ENCODE measurements at regions not wholly inside any gene's neighbourhood (a gene's known extent, or its start where the extent isn't known, plus 50 kb on each side); places are given as distances from the start of the nearest gene placed in this dataset.

GRCh38 chr10:78800006-78800405 is 268.8 kb upstream of the ZMIZ1 start:
- Histone ChIP-seq H3K4me1 (ENCODE audit: insufficient read depth) (no peaks in the 10 kb centered on the region), H3K4me3 (ENCODE audit: low read depth, low read length) (no peak overlapping the region), H3K27ac (ENCODE audit: low read depth) (no peak overlapping the region), H3K36me3 (ENCODE audit: insufficient read depth) (no peaks in the 10 kb centered on the region)
- WGBS = 92% methylated on average over 5 of the region's 5 CpGs
- DNase-seq (ENCODE audit: extremely low spot score) = no peak

GRCh38 chr10:78800535-78801320 is 268.0 kb upstream of the ZMIZ1 start:
- no peak for DNase-seq (ENCODE audit: extremely low spot score)
- H3K4me1 ChIP-seq (ENCODE audit: insufficient read depth) = no peaks in the 10 kb centered on the region
- no peak overlapping the region for H3K4me3 ChIP-seq (ENCODE audit: low read depth, low read length)
- H3K27ac ChIP-seq (ENCODE audit: low read depth) = no peak overlapping the region
- H3K36me3 ChIP-seq (ENCODE audit: insufficient read depth) = no peaks in the 10 kb centered on the region
- WGBS = 91% methylated on average over 10 of the region's 10 CpGs

GRCh38 chr10:78802431-78802830 is 266.3 kb upstream of the ZMIZ1 start:
- Histone ChIP-seq H3K4me1 (ENCODE audit: insufficient read depth) (no peaks in the 10 kb centered on the region), H3K4me3 (ENCODE audit: low read depth, low read length) (no peak overlapping the region), H3K27ac (ENCODE audit: low read depth) (peak overlapping the region; percentile 53), H3K36me3 (ENCODE audit: insufficient read depth) (no peaks in the 10 kb centered on the region)
- WGBS = 32% methylated on average over 4 of the region's 4 CpGs
- DNase-seq (ENCODE audit: extremely low spot score) = peak; percentile 56

GRCh38 chr10:78802866-78803265 is 265.9 kb upstream of the ZMIZ1 start:
- Histone ChIP-seq H3K27ac (ENCODE audit: low read depth) (peak overlapping the region; percentile 53), H3K36me3 (ENCODE audit: insufficient read depth) (no peaks in the 10 kb centered on the region), H3K4me3 (ENCODE audit: low read depth, low read length) (no peak overlapping the region), H3K4me1 (ENCODE audit: insufficient read depth) (no peaks in the 10 kb centered on the region)
- whole genome bisulfite sequencing = 21% methylated on average over 11 of the region's 11 CpGs
- peak; percentile 71 for DNase-seq (ENCODE audit: extremely low spot score)

GRCh38 chr10:78803710-78804109 is 265.1 kb upstream of the ZMIZ1 start:
- 91% methylated on average over 8 of the region's 8 CpGs for WGBS
- Histone ChIP-seq H3K36me3 (ENCODE audit: insufficient read depth) (no peaks in the 10 kb centered on the region), H3K27ac (ENCODE audit: low read depth) (no peak overlapping the region), H3K4me1 (ENCODE audit: insufficient read depth) (no peaks in the 10 kb centered on the region), H3K4me3 (ENCODE audit: low read depth, low read length) (no peak overlapping the region)
- no peak for DNase-seq (ENCODE audit: extremely low spot score)

DNA sequence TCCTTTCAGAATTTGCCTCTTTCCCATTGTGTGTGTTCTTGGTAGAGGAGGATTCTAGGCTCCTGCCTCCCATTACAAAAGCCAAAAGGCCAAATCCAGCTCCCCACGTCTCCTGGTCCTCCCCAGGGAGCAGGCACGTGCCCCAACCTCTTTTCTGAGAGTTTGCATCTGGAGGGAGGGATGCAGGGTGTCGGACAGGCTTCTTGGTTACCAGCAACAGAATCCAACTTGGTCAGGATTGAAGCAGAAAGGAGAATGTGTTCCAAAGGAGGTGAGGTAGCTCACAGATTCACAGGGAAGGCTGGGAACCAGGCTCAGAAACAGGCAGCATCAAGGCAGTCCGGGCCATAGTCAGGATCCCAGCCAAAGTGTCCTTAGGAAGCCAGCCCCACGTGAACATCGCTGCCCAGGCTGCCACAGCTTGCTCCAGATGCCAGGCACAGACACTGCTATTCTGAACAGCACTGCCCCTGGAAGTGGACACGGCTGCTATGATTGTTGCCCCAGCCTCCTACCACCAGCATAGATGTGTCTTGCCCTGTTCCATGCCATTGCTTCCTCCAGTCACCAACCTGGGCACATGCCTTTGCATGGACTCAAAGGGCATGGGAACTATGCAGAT is 264.2 kb upstream of the ZMIZ1 start:
- peak overlapping the region; percentile 2 for H3K27ac ChIP-seq (ENCODE audit: low read depth)
- no peaks in the 10 kb centered on the region for H3K4me1 ChIP-seq (ENCODE audit: insufficient read depth)
- no peak overlapping the region for H3K4me3 ChIP-seq (ENCODE audit: low read depth, low read length)
- 45% methylated on average over 7 of the region's 7 CpGs for WGBS
- H3K36me3 ChIP-seq (ENCODE audit: insufficient read depth) = no peaks in the 10 kb centered on the region
- DNase-seq (ENCODE audit: extremely low spot score) = no peak

DNA sequence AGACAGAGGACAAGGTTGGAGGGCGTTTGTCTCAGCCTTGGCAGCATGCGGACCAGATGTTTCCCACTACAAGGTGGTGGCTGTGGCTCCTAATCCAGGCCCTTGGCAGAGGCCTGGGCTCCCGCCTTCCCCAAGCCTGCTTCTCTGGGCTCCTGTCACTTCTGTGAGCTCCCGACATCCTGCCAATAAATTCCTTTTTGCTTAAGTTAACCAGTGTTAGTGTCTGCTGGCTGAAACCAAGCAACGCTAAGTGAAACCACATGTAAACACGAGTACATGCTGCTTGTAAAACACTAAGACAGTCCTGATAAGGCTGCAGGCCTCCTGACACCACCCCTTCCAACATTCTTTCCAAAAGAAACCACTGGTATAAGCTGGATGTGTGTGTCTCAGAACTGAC is 263.6 kb upstream of the ZMIZ1 start:
- no peak overlapping the region for H3K4me3 ChIP-seq (ENCODE audit: low read depth, low read length)
- H3K36me3 ChIP-seq (ENCODE audit: insufficient read depth) = no peaks in the 10 kb centered on the region
- DNase-seq (ENCODE audit: extremely low spot score) = peak; percentile 96
- H3K4me1 ChIP-seq (ENCODE audit: insufficient read depth) = no peaks in the 10 kb centered on the region
- peak overlapping the region; percentile 2 for H3K27ac ChIP-seq (ENCODE audit: low read depth)
- 16% methylated on average over 6 of the region's 6 CpGs for whole genome bisulfite sequencing

DNA sequence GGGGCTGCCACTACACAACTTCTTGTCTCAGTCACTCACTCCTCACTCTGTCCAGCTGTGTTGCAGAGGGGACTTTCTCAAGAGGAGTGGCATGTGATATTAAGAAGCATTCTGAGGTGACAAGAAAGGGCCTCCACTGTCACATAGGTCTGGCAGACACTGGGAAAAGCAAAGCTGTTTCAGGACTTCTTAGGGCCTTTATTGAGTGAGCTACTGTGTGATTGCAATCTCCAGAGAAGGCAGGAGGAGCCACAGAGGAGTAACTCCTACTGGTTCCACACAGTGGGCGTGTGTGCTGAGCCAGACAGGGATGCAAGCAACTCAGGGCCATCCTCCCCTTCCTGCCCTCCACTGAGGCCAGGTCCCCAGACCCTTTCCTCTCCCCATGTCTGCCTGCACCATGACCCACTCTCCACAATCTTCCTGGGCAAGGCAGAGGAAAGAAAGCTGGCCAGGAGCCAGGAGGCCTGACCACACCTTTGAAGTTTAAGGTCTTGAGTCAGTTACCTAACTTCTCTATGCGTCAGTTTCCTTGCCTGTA is 262.0 kb upstream of the ZMIZ1 start:
- no peak for DNase-seq (ENCODE audit: extremely low spot score)
- WGBS = 88% methylated on average over 2 of the region's 2 CpGs
- no peaks in the 10 kb centered on the region for H3K36me3 ChIP-seq (ENCODE audit: insufficient read depth)
- H3K4me1 ChIP-seq (ENCODE audit: insufficient read depth) = no peaks in the 10 kb centered on the region
- H3K27ac ChIP-seq (ENCODE audit: low read depth) = no peak overlapping the region
- no peak overlapping the region for H3K4me3 ChIP-seq (ENCODE audit: low read depth, low read length)

- no peak overlapping the region for H3K27ac ChIP-seq (ENCODE audit: low read depth)
- WGBS = 76% methylated on average over 12 of the region's 12 CpGs
- no peak for DNase-seq (ENCODE audit: extremely low spot score)
- no peak overlapping the region for H3K4me3 ChIP-seq (ENCODE audit: low read depth, low read length)
- H3K4me1 ChIP-seq (ENCODE audit: insufficient read depth) = no peaks in the 10 kb centered on the region
- H3K36me3 ChIP-seq (ENCODE audit: insufficient read depth) = no peaks in the 10 kb centered on the region
These were observed 261.1 kb upstream of the ZMIZ1 start for GRCh38 chr10:78807504-78808203.

- no peaks in the 10 kb centered on the region for H3K36me3 ChIP-seq (ENCODE audit: insufficient read depth)
- H3K4me1 ChIP-seq (ENCODE audit: insufficient read depth) = no peaks in the 10 kb centered on the region
- no peak overlapping the region for H3K4me3 ChIP-seq (ENCODE audit: low read depth, low read length)
- WGBS = 76% methylated on average over 8 of the region's 8 CpGs
- DNase-seq (ENCODE audit: extremely low spot score) = no peak
- H3K27ac ChIP-seq (ENCODE audit: low read depth) = no peak overlapping the region
These were observed 260.5 kb upstream of the ZMIZ1 start for GRCh38 chr10:78808286-78808685.

GRCh38 chr10:78808736-78809367 is 259.9 kb upstream of the ZMIZ1 start:
- Histone ChIP-seq H3K4me3 (ENCODE audit: low read depth, low read length) (no peak overlapping the region), H3K4me1 (ENCODE audit: insufficient read depth) (no peaks in the 10 kb centered on the region), H3K36me3 (ENCODE audit: insufficient read depth) (no peaks in the 10 kb centered on the region), H3K27ac (ENCODE audit: low read depth) (no peak overlapping the region)
- DNase-seq (ENCODE audit: extremely low spot score) = no peak
- 96% methylated on average over 3 of the region's 3 CpGs for WGBS

DNA sequence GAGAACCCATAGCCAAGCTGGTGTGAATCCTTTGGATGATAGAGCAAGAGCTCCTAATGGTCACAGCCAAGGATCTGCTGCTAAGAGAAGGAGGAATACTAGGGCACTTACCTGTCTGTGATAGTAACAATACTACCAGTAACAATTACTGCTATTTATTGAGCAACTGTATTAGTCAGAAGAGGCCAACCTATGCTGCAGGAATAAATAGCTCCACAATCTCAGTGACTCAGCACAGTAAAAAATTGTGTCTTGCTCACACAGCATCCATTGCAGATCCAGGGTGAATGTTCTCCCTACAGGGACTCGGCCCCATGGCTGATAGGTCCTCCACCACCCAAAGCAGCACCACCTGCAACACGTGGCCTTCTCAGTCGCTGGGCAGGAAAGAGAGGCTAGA is 257.6 kb upstream of the ZMIZ1 start:
- H3K4me3 ChIP-seq (ENCODE audit: low read depth, low read length) = no peak overlapping the region
- no peak for DNase-seq (ENCODE audit: extremely low spot score)
- H3K4me1 ChIP-seq (ENCODE audit: insufficient read depth) = no peaks in the 10 kb centered on the region
- no peaks in the 10 kb centered on the region for H3K36me3 ChIP-seq (ENCODE audit: insufficient read depth)
- WGBS = 96% methylated on average over 3 of the region's 3 CpGs
- no peak overlapping the region for H3K27ac ChIP-seq (ENCODE audit: low read depth)

DNA sequence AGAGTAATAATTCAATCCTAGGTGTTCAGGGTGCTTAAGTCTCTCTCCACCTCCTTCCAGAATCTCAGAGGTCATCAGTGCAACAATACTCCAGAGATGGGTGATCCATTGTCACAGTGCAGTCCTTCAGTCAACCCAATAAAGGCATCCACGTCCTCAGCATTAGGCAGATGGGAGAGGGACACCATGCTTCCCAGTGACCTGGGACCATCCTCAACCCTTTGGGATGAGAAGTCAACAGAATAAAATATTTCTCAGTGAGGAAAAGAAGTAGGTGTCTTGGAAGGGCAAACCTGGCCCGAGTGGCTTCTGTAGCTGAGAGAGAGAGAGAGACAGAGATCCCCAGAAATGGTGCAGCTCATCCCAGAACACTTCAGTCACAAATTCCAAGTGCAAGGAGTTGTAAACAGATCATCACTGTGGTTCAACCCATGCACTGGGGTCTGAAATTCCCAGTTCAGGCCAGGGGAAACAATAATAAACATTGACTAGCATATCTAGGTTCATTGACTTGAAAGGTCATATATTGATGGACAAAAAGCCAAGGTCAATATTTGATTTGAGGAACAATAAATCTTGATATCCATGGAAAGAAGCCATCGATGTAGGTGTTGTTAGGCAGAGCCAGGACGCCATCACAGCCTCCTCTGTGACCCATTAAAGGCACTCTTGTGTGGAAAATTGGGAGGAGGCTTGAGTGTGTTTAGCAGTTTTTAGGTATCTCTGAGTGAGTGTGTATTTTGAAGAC is 256.0 kb upstream of the ZMIZ1 start:
- H3K4me3 ChIP-seq (ENCODE audit: low read depth, low read length) = no peak overlapping the region
- H3K4me1 ChIP-seq (ENCODE audit: insufficient read depth) = no peaks in the 10 kb centered on the region
- no peaks in the 10 kb centered on the region for H3K36me3 ChIP-seq (ENCODE audit: insufficient read depth)
- 82% methylated on average over 4 of the region's 4 CpGs for WGBS
- DNase-seq (ENCODE audit: extremely low spot score) = no peak
- H3K27ac ChIP-seq (ENCODE audit: low read depth) = no peak overlapping the region
